UCSD-AML1 (cell line): ENCODE measurements at regions not wholly inside any gene's neighbourhood (a gene's known extent, or its start where the extent isn't known, plus 50 kb on each side); places are given as distances from the start of the nearest gene placed in this dataset.

Experiments
- DNase-seq: peaks from one replicate; lab custom pipeline; 2025; ENCODE audit not compliant: unreplicated experiment; lab: John Stamatoyannopoulos, UW

DNA sequence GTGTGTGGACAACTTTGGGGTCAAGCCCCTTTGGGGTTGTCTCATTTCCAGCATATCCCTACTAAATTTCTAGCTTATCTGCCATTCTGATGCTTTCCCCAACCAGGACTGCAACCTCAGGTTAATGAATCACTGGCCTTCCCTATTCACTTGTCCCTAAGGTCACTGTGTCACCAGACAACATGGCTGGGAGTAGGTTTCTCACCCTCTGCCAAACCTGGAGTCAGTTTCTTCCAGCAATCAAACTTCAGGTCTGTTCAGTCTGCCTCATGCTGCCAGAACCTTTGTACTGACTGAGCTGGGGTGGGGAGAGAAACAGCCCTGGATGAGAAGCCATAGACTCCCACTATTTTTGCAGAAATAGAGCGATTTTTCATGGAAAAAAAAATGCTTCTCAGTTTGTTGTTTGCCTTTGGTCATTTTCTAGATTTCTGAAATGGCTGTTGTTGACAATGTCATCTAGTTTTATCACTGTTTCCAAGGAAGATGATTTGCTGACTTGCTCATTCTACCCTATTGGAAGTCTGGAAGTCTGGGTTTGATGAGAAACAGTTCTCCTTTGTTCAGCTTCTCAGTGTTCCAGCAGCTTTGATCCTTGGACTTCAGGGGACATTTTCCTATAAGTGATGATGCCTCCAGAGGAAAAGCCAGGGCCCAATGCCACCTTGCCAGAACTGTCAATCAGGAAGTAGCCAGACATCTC is 74.8 kb upstream of the IL12A start:
- DNase-seq: no peak

DNA sequence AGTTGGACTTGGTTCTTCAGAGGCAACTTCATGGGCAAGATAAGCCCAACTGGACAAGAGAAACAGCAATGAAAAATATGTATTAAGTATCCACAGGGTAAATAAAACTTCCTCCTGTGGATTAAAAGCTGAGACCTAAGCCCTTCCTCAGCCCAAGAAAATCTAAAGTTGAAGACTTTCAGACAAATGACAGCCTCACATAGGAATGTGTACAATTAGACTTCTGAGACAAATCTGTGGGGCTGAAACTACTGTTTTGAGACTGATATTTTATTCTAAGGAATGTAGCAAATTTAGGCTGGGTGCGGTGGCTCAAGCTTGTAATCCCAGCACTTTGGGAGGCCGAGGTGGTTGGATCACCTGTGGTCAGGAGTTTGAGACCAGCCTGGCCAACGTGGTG is 74.2 kb upstream of the IL12A start:
- no peak for DNase-seq

DNA sequence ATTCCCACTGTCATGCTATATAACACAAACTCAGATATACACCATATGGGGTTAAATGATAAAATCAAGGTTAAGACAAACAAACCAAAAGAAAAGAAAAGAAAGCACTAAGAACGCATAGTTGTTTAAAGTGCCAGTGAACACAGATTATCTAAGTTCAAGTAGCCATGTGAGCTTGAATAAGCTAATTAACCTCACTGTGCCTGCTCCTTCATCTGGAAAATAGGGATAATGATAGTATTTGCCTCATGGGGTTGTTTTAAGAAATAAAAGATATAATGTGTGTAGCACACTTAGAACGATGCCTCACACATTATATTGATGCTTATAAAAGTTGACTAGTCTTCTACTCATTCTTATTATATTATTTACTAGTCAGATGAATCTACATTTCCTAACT is 72.6 kb upstream of the IL12A start:
- DNase-seq: no peak

DNA sequence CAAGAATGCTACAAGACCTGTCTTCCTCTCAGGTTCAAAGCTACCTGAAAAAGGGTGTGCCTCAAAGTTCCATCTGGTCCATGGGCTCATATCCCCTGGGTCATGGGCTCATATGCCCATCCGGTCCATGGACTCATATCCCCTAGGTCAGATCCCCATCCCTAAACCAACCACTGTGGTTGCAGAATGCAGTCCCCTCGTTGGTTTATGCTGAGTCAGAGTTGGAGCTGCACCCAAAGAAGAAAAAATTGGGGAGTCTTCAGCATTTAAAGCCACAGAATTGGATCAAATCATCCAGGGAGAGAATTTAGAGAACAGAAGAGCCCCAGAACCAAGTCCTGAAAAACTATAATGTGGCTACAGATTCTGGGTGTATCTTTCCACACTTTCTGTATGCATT is 71.5 kb upstream of the IL12A start:
- no peak for DNase-seq

DNA sequence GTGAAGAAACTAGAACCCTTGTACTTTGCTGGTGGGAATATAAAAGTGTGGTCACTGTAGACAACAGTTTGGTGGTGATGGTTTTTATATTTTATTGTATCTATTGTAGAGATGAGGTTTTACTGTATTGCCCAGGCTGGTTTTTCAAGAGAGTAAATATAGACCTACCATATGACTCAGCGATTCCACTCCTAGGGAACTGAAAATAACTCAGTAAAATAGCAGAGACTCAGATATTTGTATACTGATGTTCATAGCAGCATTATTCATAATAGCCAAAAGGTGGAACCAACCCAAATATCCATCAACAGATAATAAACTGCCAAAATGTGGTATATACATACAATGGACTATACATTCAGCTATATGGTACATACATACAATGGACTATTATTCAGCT is 68.8 kb upstream of the IL12A start:
- DNase-seq: no peak

DNA sequence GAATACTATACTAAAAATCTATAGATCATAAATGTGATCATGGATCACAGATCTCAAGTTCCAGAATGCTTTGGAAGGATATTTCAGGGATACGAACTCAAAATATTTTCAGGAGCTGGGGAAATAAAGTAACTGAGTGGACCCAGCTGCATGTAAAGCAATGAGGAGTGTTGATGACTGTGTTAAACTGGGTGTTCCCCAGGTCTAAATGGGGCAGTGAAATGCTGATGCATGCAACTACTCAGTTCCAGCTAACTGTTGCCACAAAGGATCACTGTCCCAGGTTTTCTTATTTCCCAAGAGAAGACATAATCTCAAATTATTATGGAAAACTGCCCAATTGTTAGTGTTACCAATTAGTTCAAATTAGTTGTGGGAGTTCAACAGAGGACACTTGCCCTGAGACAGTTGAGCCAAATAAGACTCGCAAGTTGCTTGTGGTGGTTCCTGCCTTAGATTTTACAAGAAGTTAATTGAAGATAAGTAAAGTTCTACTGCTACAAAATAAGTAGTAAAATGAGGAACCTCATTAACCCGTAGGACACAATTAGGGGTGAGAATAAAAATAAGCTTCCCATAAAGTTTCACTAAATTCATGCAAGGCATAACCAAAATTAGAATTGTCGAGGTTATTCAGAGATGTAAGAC is 66.3 kb upstream of the IL12A start:
- DNase-seq: no peak

DNA sequence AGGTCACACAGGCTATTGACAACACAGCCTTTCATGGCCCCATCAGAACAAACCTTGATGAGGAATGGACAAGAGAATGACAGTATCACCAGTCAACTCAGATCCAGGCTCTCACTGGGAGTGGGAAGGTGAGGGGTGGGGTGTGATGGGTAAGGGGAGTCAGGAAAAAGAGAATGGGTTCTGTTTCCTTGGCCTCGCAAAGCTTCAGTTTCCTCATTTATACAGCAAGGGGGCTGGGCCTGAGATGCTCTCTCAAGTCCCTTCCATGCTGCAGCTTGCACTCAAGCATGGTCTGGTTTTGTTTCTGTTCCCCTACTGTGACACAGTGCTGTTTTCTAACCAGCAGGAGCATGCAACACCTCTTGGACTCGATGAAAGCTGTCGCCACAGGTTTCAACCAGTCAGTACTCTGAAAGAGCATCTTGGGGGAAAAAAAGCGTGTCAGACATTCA is 65.7 kb upstream of the IL12A start:
- DNase-seq: no peak

DNA sequence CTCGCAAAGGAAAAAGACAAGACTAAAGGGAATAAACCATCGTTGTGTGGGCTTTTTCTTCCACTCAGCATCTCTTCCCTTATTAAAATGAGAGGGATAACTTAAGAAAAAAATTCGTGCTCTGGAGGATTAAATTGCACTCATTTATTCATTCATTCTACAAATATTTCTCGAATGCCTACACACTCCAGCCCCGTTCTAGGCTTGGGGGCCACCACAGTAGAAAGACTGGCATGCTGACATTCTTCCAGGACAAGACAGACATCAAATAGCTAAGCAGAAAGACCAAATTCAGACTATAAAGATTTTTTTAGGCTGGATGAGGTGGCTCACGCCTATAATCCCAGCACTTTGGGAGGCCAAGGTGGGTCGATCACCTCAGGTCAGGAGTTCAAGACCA is 65.3 kb upstream of the IL12A start:
- DNase-seq: no peak

DNA sequence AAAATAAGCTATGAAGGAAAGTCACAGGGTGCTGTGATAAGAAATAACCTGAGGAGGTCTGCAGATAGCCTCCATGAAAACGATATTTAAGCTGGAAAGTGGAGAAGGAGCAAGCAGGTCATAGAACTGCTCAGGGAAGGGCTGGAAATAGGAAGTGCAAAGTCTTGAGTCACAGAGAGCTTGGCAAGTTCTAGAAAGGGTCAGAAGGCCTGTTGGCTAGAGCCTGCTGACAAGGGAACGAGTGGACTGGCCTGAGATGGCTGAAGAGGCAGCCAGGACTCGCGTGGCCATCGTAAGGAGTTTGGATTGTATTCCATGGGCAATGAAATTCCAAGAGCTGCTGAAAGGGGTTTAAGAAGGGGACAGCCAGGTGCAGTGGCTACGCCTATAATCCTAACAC is 64.7 kb upstream of the IL12A start:
- no peak for DNase-seq

DNA sequence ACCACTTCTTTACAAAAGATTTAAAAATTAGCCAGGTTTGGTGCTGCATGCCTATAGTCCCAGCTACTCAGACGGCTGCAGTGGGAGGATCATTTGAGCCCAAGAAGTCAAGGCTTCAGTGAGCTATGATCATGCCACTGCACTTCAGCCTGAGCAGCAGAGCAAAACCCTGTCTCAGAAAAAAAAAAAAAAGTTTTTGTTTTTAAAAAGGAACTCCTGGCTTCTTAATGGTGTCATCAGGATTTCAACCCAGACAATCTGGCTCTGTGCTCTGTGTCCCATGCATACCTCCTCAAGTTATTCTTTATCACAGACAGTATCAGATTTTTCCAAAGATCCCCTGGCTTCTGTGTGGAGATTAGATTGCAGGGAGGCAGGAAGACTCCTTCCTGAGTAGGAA is 64.2 kb upstream of the IL12A start:
- DNase-seq: no peak

DNA sequence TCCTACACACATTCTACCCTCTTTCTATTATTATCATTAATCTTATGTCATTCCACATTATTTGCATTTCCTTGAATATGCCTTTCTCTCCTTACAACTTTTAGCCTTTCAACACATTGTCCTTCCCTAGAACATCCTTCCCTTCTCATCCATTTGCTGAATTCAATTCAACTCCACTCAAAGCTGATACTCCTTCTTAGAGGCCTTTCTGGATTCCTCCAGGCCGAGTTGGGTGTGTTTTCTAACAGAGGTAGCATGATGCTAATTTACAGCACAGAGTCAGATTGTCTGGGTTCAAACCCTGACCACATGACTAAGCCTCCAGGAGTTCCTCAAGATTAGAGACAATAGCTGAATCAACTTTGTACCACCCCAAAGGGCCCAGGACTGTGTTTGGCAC is 63.4 kb upstream of the IL12A start:
- DNase-seq: no peak

DNA sequence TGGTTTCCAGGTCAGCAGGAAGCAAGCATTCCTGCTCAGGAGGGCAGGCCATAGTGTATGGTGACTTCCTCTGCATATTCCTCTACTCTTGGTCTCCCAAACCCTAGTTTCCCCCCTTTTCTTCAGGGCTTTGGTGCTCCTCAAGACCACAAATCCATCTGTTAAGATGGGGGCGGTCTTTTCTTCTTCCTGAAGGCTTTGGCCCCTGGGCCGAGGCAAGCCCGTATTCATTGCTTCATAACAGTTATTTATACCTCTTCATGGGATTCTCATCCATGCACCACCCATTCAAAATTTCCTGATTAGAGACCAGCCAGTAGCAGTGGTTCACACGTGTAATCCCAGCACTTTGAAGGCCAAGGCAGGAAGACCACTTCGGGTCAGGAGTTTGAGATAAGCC is 62.1 kb upstream of the IL12A start:
- no peak for DNase-seq

DNA sequence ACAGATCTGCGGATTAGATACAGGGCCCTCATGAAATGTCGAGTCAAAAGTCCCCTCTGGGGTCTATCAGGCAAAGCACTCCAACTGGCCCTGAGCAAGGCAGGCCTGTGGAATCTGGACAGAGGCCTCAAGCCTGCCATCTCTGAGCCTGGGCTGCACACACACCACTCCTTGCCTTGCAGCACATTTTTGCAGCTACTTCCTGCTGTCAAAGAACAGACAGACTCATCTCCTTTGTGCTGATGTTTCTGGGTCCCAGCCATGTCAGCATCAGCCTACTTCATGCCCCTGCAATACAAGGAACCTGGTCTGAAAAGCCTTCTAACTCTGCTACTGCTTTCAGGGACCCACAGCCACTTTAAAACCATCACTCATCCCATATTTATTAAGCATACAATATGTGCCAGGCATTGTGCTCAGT is 60.6 kb upstream of the IL12A start:
- no peak for DNase-seq

DNA sequence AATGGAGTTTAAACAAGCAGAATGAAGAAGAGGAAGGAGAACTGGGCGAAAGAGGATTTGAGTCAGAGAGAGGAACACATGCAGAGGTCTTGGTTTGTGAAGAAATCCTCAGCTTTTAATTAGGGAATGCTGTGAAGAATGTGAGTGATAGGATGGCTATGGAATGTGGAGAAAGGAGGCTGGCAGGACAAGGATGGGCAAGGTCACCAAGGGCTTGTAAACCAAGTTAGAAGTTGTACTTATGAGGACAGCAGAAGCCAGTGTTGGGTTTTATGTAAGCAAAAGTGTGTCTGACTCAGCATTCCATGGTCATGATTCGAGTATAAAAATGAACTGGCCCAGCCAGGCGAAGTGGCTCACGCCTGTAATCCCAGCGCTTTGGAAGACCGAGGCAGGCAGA is 60.0 kb upstream of the IL12A start:
- DNase-seq: no peak

DNA sequence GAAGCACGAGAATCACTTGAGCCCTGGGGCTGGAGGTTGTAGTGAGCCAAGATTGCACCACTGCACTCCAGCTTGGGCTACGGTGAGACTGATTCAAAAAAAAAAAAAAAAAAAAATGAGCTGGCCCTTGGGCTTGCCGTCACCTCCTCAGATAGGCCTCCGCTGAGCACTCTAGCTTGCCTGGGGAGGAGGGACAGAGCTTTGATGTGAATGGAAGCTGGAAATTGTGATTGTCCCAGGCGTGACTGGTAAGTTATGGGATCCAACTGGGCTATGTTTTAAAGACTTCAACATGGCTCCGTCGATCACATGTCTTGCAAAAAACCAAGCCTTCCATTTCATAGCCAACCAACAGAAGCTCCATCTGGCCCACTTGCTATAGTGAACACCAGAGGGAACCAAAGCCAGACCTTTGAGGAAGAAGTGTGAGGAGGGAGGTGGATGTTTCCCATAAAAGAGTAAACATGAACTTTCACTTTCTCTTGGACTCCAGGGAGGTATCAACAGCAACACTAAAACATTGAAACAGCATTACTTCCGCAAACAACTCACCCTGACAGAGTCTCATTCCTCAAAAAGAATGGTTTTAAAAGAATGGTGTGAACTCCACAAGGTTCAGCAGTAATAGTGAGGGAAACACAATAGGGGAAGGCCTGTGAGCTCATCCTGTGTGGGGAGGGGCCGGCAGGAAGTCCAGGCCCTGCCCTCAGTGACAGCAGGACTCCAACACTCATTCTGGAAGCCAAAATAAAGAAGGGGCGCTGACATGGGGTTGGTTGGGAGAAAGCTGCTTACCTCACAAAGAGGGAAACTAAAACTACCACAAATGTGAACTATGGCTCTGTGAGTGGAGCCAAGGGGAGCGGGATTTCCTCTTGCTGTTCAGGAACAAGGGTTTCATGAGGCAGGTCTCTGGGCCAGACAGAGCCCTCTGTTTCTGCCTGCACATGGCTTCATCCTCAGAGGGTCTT is 59.2 kb upstream of the IL12A start:
- DNase-seq: peak; percentile 37

DNA sequence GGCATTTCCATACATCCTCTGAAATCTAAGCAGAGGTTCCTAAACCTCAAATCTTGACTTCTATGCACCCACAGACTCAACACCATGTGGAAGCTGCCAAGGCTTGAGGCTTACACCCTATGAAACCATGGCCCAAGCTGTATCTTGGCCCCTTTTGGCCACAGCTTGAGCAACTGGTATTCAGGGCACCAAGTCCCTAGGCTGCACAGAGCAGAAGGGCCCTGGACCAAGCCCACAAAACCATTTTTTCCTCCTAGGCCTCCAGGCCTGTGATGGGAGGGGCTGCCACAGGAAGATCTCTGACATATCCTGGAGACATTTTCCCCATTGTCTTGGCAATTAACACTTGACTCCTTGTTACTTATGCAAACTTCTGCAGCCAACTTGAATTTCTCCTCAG is 54.4 kb upstream of the IL12A start:
- no peak for DNase-seq

DNA sequence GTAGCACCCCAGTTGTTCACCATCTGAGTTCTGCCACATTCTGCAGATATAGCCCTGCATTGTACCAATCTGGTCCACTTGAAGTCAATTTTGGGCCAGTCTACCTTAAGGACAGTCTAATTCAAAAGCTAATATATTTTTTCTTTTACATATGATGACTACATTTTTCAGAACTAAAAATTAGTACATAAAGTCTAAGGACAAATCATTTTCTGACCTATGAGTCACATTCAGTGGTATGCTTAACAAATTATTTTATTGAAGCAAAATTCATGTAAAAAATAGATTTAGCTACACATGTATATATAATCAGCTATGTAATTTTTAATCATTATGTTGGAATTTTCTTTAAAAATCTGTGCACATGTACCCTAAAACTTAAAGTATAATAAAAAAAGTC is 52.1 kb upstream of the IL12A start:
- no peak for DNase-seq

DNA sequence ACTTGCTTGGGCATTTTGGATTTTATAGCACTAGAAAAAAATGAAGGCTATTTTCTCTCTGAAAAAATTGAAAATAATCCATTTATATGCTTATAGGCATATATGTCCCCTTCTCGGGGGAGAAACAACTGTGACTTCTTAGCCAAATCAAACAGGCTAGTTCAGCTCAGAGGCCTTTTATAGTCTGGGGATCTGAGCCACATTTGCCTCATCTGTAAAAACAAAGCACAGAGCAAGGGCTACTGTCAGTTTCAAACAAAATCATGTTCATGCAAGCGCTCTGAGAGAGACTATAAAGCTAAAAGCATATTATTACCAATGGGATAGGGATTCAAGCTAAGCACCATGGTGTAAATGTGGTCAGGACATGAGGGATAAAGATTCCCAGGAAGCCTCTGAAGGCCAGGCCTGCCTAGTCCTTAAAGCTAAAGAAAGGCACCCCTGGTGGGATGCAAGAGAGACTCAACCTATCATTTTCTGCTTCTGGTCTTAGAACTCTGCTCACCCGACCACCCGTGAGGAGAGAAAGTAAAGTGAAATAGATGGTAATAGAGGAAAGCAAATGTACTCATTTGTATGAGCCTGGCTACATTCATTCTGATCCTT is 51.0 kb upstream of the IL12A start:
- no peak for DNase-seq

DNA sequence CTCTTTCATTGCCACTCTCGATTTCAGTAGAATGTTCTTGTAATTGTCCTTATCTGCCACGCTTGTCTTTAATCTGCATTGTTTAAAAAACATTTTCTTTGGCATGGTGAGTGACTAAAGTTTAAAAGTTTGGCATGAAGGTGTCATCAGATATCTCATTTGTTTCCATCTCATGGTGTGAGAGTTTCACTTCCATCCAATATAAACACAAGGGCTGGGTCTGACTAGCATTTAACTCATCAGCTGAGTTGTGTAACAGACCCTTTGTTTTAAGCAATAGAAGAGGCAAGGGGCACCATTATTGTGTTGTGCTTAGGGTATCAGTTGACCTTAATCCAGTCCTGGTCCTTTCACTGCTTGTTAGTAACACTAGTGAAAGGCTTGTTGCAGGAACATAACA is 49.9 kb upstream of the IL12A start:
- no peak for DNase-seq
